GM19397 (cell line): ENCODE measurements at regions not wholly inside any gene's neighbourhood (a gene's known extent, or its start where the extent isn't known, plus 50 kb on each side); places are given as distances from the start of the nearest gene placed in this dataset.

ENCODE experiments used
- ATAC-seq: cut with Tn5 transposase; IDR thresholded peaks from one replicate; pipeline ENCODE4 v1.9.1; 2021; ENCODE audit warnings: mild to moderate bottlenecking, moderate library complexity; ENCODE audit not compliant: unreplicated experiment

GRCh38 chr3:115448851-115449250 is 174.5 kb upstream of the GAP43 start:
- ATAC-seq = no peak

GRCh38 chr3:115450036-115450435 is 173.3 kb upstream of the GAP43 start:
- ATAC-seq = no peak

GRCh38 chr3:115464036-115464435 is 159.3 kb upstream of the GAP43 start:
- no peak for ATAC-seq

GRCh38 chr3:115469649-115470048 is 153.7 kb upstream of the GAP43 start:
- peak; percentile 63 for ATAC-seq

GRCh38 chr3:115470254-115470653 is 153.1 kb upstream of the GAP43 start:
- no peak for ATAC-seq

- ATAC-seq = no peak
These were observed 147.9 kb upstream of the GAP43 start for GRCh38 chr3:115475178-115476041.

- ATAC-seq = no peak
These were observed 146.8 kb upstream of the GAP43 start for GRCh38 chr3:115476472-115476871.

- no peak for ATAC-seq
These were observed 145.0 kb upstream of the GAP43 start for GRCh38 chr3:115478359-115478758.

- no peak for ATAC-seq
These were observed 136.4 kb upstream of the GAP43 start for GRCh38 chr3:115486880-115487279.

GRCh38 chr3:115487968-115488367 is 135.3 kb upstream of the GAP43 start:
- ATAC-seq = no peak

GRCh38 chr3:115488409-115488808 is 134.9 kb upstream of the GAP43 start:
- ATAC-seq = no peak

GRCh38 chr3:115494826-115495225 is 128.5 kb upstream of the GAP43 start:
- no peak for ATAC-seq

- ATAC-seq = no peak
These were observed 124.9 kb upstream of the GAP43 start for GRCh38 chr3:115498421-115498820.

- no peak for ATAC-seq
These were observed 124.4 kb upstream of the GAP43 start for GRCh38 chr3:115498898-115499297.

GRCh38 chr3:115499666-115500065 is 123.6 kb upstream of the GAP43 start:
- no peak for ATAC-seq

GRCh38 chr3:115500795-115501194 is 122.5 kb upstream of the GAP43 start:
- no peak for ATAC-seq

- ATAC-seq = no peak
These were observed 121.2 kb upstream of the GAP43 start for GRCh38 chr3:115502128-115502527.

GRCh38 chr3:115503394-115503793 is 119.9 kb upstream of the GAP43 start:
- no peak for ATAC-seq

GRCh38 chr3:115508562-115508961 is 114.7 kb upstream of the GAP43 start:
- no peak for ATAC-seq

GRCh38 chr3:115512565-115513415 is 110.5 kb upstream of the GAP43 start:
- ATAC-seq = no peak

GRCh38 chr3:115513416-115513800 is 109.9 kb upstream of the GAP43 start:
- ATAC-seq = no peak

GRCh38 chr3:115517457-115518050 is 105.8 kb upstream of the GAP43 start:
- no peak for ATAC-seq
